ENCODE measurements at regions not wholly inside any gene's neighbourhood (a gene's known extent, or its start where the extent isn't known, plus 50 kb on each side); places are given as distances from the start of the nearest gene placed in this dataset.

DNA sequence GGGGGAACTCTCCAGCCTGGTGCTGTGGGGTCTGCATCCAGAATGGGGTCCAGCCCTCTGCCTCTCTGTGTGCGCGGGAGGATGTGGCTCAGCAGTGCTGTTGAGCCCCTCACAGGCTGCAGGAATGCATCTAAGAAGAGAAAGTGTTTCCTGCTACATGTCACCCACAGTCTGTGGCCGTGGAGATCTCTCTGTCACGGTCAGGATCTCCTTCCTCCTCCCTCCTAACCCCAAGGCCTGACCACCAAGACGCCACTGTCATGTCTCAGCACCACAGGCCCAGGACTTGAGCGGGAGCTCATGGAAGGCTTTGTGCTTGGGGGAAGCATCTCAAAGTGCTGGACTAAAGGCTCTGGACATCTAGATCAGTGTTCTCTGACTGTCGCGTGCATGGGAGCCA lies 90.1 kb downstream of the SREK1 start:
- CTCF ChIA-PET: no interaction called here
- H3K27ac Mint-ChIP-seq: no peak overlapping the region
- H3K27me3 Mint-ChIP-seq (ENCODE audit: low read depth): no peaks in the 10 kb centered on the region
- H3K4me1 Mint-ChIP-seq (ENCODE audit: low read depth): no peaks in the 10 kb centered on the region
- POLR2A ChIA-PET: no interaction called here
- DNase-seq: no peak
- no peak for ATAC-seq
- H3K36me3 Mint-ChIP-seq (ENCODE audit: low read depth): no peaks in the 10 kb centered on the region
- no peaks in the 10 kb centered on the region for H3K9me3 Mint-ChIP-seq (ENCODE audit: insufficient read depth)
- no peak overlapping the region for H3K4me3 Mint-ChIP-seq

DNA sequence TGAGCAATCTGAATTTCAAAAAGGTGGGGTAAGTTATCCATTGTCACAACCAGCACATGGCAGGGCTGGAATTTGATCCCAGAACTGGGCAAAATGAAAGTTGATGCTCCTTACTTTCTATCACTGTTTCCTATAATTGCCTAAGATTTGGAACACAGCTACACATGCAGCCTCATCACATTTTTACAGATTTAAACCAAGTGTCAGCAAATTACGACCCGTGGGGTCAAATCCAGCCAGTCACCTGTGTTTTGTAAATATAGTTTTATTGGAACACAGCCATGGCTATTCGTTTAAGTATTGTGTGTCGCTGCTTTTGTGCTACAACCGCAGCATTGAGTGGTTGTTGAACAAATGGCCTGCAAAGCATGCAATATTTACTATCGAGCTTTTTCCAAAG lies 94.3 kb downstream of the SREK1 start:
- POLR2A ChIA-PET: no interaction called here
- Mint-ChIP-seq H3K9me3 (ENCODE audit: insufficient read depth) (no peaks in the 10 kb centered on the region), H3K4me1 (ENCODE audit: low read depth) (no peaks in the 10 kb centered on the region), H3K27ac (no peak overlapping the region), H3K4me3 (no peak overlapping the region), H3K36me3 (ENCODE audit: low read depth) (no peaks in the 10 kb centered on the region), H3K27me3 (ENCODE audit: low read depth) (no peaks in the 10 kb centered on the region)
- ATAC-seq (no peak), DNase-seq (no peak)
- CTCF ChIA-PET: no interaction called here

- DNase-seq: no peak
- POLR2A ChIA-PET: no interaction called here
- CTCF ChIA-PET: no interaction called here
- Mint-ChIP-seq H3K4me3 (no peak overlapping the region), H3K9me3 (ENCODE audit: insufficient read depth) (no peaks in the 10 kb centered on the region), H3K27ac (no peak overlapping the region), H3K4me1 (ENCODE audit: low read depth) (no peaks in the 10 kb centered on the region), H3K27me3 (ENCODE audit: low read depth) (no peaks in the 10 kb centered on the region), H3K36me3 (ENCODE audit: low read depth) (no peaks in the 10 kb centered on the region)
- ATAC-seq: no peak
These were observed 94.9 kb downstream of the SREK1 start for GRCh38 chr5:66239034-66239433.

DNA sequence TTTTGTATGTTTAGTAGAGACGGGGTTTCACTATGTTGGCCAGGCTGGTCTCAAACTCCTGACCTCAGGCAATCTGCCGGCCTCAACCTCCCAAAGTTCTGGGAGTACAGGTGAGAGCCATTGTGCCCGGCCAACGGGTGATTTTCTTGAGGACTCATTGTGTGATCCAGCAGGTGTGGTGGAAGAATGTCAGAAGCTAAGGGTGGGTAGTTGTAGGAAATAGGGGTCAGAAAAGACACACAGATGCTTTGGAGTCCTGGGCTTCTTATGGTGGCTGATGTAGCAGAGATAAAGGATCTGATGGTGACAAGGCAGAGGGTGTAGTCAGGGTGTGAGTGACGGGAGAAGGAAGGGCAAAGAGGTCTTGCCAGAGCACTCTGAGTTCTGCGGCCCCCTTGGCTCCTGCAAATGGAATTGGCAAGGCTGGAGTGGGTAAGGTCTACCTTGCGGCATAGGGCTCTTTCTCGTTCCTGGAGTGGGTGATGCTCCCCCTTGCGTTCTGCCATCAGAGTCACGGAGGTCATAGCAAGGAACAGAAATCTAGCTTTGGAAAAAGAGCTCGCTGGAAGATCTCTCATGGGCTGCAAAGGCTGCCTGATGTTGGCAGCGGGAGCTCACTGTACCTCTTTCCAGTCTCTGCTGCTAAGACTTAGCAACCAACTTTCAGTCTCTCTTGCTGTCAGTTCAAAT lies 97.2 kb downstream of the SREK1 start:
- Mint-ChIP-seq H3K27ac (no peak overlapping the region), H3K4me1 (ENCODE audit: low read depth) (no peaks in the 10 kb centered on the region), H3K36me3 (ENCODE audit: low read depth) (no peaks in the 10 kb centered on the region), H3K4me3 (no peak overlapping the region), H3K9me3 (ENCODE audit: insufficient read depth) (no peaks in the 10 kb centered on the region), H3K27me3 (ENCODE audit: low read depth) (peaks cover 2% of the 10 kb centered on the region)
- ChIA-PET CTCF (no interaction called here), POLR2A (no interaction called here)
- ATAC-seq (no peak), DNase-seq (no peak)

- Mint-ChIP-seq H3K36me3 (ENCODE audit: low read depth) (no peaks in the 10 kb centered on the region), H3K4me3 (no peak overlapping the region), H3K27me3 (ENCODE audit: low read depth) (peaks cover 2% of the 10 kb centered on the region), H3K4me1 (ENCODE audit: low read depth) (no peaks in the 10 kb centered on the region), H3K9me3 (ENCODE audit: insufficient read depth) (no peaks in the 10 kb centered on the region), H3K27ac (no peak overlapping the region)
- ChIA-PET POLR2A (no interaction called here), CTCF (no interaction called here)
- no peak for ATAC-seq
- DNase-seq: no peak
These were observed 98.1 kb downstream of the SREK1 start for GRCh38 chr5:66242050-66242715.

GRCh38 chr5:66246608-66247007 lies 102.5 kb downstream of the SREK1 start:
- Mint-ChIP-seq H3K4me3 (no peak overlapping the region), H3K9me3 (ENCODE audit: insufficient read depth) (no peaks in the 10 kb centered on the region), H3K36me3 (ENCODE audit: low read depth) (no peaks in the 10 kb centered on the region), H3K27ac (no peak overlapping the region), H3K4me1 (ENCODE audit: low read depth) (no peaks in the 10 kb centered on the region), H3K27me3 (ENCODE audit: low read depth) (peaks cover 2% of the 10 kb centered on the region)
- ATAC-seq (no peak), DNase-seq (no peak)
- POLR2A ChIA-PET: no interaction called here
- CTCF ChIA-PET: no interaction called here

GRCh38 chr5:66247176-66247960 lies 103.3 kb downstream of the SREK1 start:
- no peak overlapping the region for H3K27ac Mint-ChIP-seq
- no peak for DNase-seq
- ATAC-seq: no peak
- no peaks in the 10 kb centered on the region for H3K9me3 Mint-ChIP-seq (ENCODE audit: insufficient read depth)
- H3K4me3 Mint-ChIP-seq: no peak overlapping the region
- ChIA-PET POLR2A (no interaction called here), CTCF (no interaction called here)
- no peaks in the 10 kb centered on the region for H3K36me3 Mint-ChIP-seq (ENCODE audit: low read depth)
- H3K4me1 Mint-ChIP-seq (ENCODE audit: low read depth): no peaks in the 10 kb centered on the region
- peaks cover 2% of the 10 kb centered on the region for H3K27me3 Mint-ChIP-seq (ENCODE audit: low read depth)

DNA sequence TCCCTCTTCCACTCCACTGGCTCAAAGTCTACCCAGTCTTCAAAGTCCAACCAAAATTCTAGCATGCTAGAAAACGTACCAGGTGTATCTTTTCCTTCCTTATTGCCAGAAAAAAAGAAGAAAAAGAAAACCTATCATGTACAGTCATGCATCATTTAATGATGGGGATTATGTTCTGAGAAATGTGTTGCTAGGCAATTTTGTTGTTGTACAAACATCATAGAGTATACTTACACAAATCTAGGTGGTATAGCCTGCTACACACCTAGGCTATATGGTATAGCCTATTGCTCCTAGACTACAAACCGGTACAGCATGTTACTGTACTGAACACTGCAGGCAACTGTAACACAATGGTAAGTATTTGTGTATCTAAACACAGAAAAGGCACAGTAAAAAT lies 104.8 kb downstream of the SREK1 start:
- no peak for ATAC-seq
- H3K4me3 Mint-ChIP-seq: no peak overlapping the region
- CTCF ChIA-PET: no interaction called here
- no peaks in the 10 kb centered on the region for H3K36me3 Mint-ChIP-seq (ENCODE audit: low read depth)
- H3K9me3 Mint-ChIP-seq (ENCODE audit: insufficient read depth): no peaks in the 10 kb centered on the region
- H3K4me1 Mint-ChIP-seq (ENCODE audit: low read depth): no peaks in the 10 kb centered on the region
- no peak for DNase-seq
- no peak overlapping the region for H3K27ac Mint-ChIP-seq
- POLR2A ChIA-PET: no interaction called here
- H3K27me3 Mint-ChIP-seq (ENCODE audit: low read depth): peaks cover 2% of the 10 kb centered on the region

DNA sequence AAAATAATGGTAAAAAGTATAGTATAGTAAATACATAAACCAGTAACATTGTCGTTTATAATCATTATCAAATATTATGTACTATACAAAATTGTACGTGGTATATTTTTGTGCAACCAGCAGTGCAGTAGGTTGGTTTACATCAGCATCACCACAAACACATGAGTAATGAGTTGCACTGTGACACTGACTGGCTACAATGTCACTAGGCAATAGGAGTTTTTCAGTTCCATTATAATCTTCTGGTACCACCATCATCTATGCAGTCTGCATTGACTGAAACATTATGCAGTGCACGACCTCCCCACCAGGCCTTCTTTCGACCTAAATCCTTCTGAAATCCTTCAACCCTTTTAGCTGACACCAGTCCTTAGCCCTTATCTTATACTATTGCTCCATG lies 105.8 kb downstream of the SREK1 start:
- H3K4me3 Mint-ChIP-seq: no peak overlapping the region
- ChIA-PET CTCF (no interaction called here), POLR2A (no interaction called here)
- H3K9me3 Mint-ChIP-seq (ENCODE audit: insufficient read depth): no peaks in the 10 kb centered on the region
- no peaks in the 10 kb centered on the region for H3K27me3 Mint-ChIP-seq (ENCODE audit: low read depth)
- no peaks in the 10 kb centered on the region for H3K4me1 Mint-ChIP-seq (ENCODE audit: low read depth)
- no peak overlapping the region for H3K27ac Mint-ChIP-seq
- H3K36me3 Mint-ChIP-seq (ENCODE audit: low read depth): no peaks in the 10 kb centered on the region
- ATAC-seq (no peak), DNase-seq (no peak)

- ATAC-seq (no peak), DNase-seq (no peak)
- POLR2A ChIA-PET: no interaction called here
These were observed 108.7 kb downstream of the SREK1 start for GRCh38 chr5:66252849-66253248.

DNA sequence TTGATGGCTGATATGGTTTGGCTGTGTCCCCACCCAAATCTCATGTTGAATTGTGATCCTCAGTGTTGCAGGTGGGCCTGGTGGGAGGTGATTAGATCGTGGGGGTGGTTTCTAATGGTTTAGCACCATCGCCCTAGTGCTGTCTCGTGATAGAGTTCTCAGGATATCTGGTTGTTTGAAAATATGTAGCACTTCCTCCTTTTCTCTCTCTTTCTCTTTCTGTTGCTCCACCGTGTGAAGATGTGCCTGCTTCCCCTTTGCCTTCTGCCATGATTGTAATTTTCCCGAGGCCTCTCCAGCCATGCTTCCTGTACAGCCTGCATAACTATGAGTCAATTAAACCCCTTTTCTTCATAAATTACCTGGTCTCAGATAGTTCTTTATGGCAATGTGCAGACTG lies 111.6 kb downstream of the SREK1 start:
- no peaks in the 10 kb centered on the region for H3K27me3 Mint-ChIP-seq (ENCODE audit: low read depth)
- no peak overlapping the region for H3K4me3 Mint-ChIP-seq
- H3K4me1 Mint-ChIP-seq (ENCODE audit: low read depth): no peaks in the 10 kb centered on the region
- DNase-seq: no peak
- no peak for ATAC-seq
- ChIA-PET CTCF (no interaction called here), POLR2A (no interaction called here)
- H3K36me3 Mint-ChIP-seq (ENCODE audit: low read depth): no peaks in the 10 kb centered on the region
- no peak overlapping the region for H3K27ac Mint-ChIP-seq
- H3K9me3 Mint-ChIP-seq (ENCODE audit: insufficient read depth): no peaks in the 10 kb centered on the region

More at GRCh38 chr5:66252849-66253248, 108.7 kb downstream of the SREK1 start:
- H3K9me3 Mint-ChIP-seq (ENCODE audit: insufficient read depth): no peaks in the 10 kb centered on the region
- H3K27me3 Mint-ChIP-seq (ENCODE audit: low read depth): no peaks in the 10 kb centered on the region
- H3K4me1 Mint-ChIP-seq (ENCODE audit: low read depth): no peaks in the 10 kb centered on the region
- no peak overlapping the region for H3K27ac Mint-ChIP-seq
- no peaks in the 10 kb centered on the region for H3K36me3 Mint-ChIP-seq (ENCODE audit: low read depth)
- CTCF ChIA-PET: no interaction called here
- no peak overlapping the region for H3K4me3 Mint-ChIP-seq

GRCh38 chr5:66273121-66273520 lies 129.0 kb downstream of the SREK1 start:
- ATAC-seq (no peak), DNase-seq (no peak)
- H3K27ac Mint-ChIP-seq: no peak overlapping the region
- no peaks in the 10 kb centered on the region for H3K4me1 Mint-ChIP-seq (ENCODE audit: low read depth)
- peaks cover 11% of the 10 kb centered on the region for H3K27me3 Mint-ChIP-seq (ENCODE audit: low read depth)
- CTCF ChIA-PET: no interaction called here
- H3K4me3 Mint-ChIP-seq: no peak overlapping the region
- H3K36me3 Mint-ChIP-seq (ENCODE audit: low read depth): no peaks in the 10 kb centered on the region
- POLR2A ChIA-PET: no interaction called here
- no peaks in the 10 kb centered on the region for H3K9me3 Mint-ChIP-seq (ENCODE audit: insufficient read depth)
